CD8-positive, alpha-beta memory T cell (primary cell): ENCODE measurements at regions not wholly inside any gene's neighbourhood (a gene's known extent, or its start where the extent isn't known, plus 50 kb on each side); places are given as distances from the start of the nearest gene placed in this dataset.

Source experiments
- CTCF ChIA-PET: fragments of 350-600 bp; sonication (Branson Sonifier 250); formaldehyde crosslinking; loops from one replicate; lab custom pipeline; 2021; ENCODE audit warnings: antibody characterized with exemption; lab: Charles Lee
- POLR2A ChIA-PET: fragments of 350-600 bp; sonication (Branson Sonifier 250); formaldehyde crosslinking; loops from one replicate; lab custom pipeline; 2021; ENCODE audit warnings: antibody characterized with exemption; lab: Charles Lee
- DNase-seq, 5 donors: peaks; one replicate each; pipeline versions ENCODE4 v3.0.0 to v3.0.0-alpha.2; 2020 to 2022; ENCODE audit warnings: mixed read lengths in 1 of 5
- H3K27ac ChIP-seq: one replicate; pipeline ENCODE4 v1.7.0; 2013; ENCODE audit warnings: low read depth, mild to moderate bottlenecking, low read length, moderate library complexity
- H3K27me3 ChIP-seq: 2 replicates; pipeline ENCODE4 v1.7.0; 2013; ENCODE audit warnings: low read length, mild to moderate bottlenecking; ENCODE audit not compliant: insufficient read depth, poor library complexity, severe bottlenecking
- H3K36me3 ChIP-seq: 2 replicates; pipeline ENCODE4 v1.7.0; 2013; ENCODE audit warnings: mild to moderate bottlenecking, low read length, moderate library complexity; ENCODE audit not compliant: insufficient read depth
- H3K4me1 ChIP-seq: 2 replicates; pipeline ENCODE4 v1.7.0; 2013; ENCODE audit warnings: mild to moderate bottlenecking, low read length, moderate library complexity; ENCODE audit not compliant: insufficient read depth
- H3K4me3 ChIP-seq: 2 replicates; pipeline ENCODE4 v1.7.0; 2013; ENCODE audit warnings: mild to moderate bottlenecking, low read length
- H3K9me3 ChIP-seq: 2 replicates; pipeline ENCODE4 v1.7.0; 2013; ENCODE audit warnings: mild to moderate bottlenecking, low read length
- H3K27ac Mint-ChIP-seq, 8 donors: one replicate each; pipeline ENCODE4 v1.8.0; 2020 to 2021; ENCODE audit warnings: mixed read lengths in 8 of 8, mild to moderate bottlenecking in 6 of 8, inconsistent platforms in 3 of 8, moderate library complexity in 3 of 8
- H3K27me3 Mint-ChIP-seq, 2 donors: one replicate each; pipeline ENCODE4 v1.8.0; 2020 to 2021; ENCODE audit warnings: mixed read lengths in 2 of 2, mild to moderate bottlenecking in 1 of 2, moderate library complexity in 1 of 2
- H3K36me3 Mint-ChIP-seq, 3 donors: one replicate each; pipeline ENCODE4 v1.8.0; 2020 to 2021; ENCODE audit warnings: mixed read lengths in 3 of 3, inconsistent platforms in 1 of 3, mild to moderate bottlenecking in 1 of 3
- H3K4me1 Mint-ChIP-seq, 3 donors: one replicate each; pipeline ENCODE4 v1.8.0; 2020 to 2021; ENCODE audit warnings: mixed read lengths in 3 of 3, inconsistent platforms in 1 of 3, mild to moderate bottlenecking in 1 of 3
- H3K4me3 Mint-ChIP-seq, 7 donors: one replicate each; pipeline ENCODE4 v1.8.0; 2020 to 2021; ENCODE audit warnings: mixed read lengths in 7 of 7, mild to moderate bottlenecking in 6 of 7, moderate library complexity in 4 of 7, inconsistent platforms in 2 of 7
- H3K9me3 Mint-ChIP-seq, 5 donors: one replicate each; pipeline ENCODE4 v1.8.0; 2020 to 2022; ENCODE audit warnings: mixed read lengths in 5 of 5, mild to moderate bottlenecking in 3 of 5, moderate library complexity in 2 of 5, inconsistent platforms in 1 of 5

DNA sequence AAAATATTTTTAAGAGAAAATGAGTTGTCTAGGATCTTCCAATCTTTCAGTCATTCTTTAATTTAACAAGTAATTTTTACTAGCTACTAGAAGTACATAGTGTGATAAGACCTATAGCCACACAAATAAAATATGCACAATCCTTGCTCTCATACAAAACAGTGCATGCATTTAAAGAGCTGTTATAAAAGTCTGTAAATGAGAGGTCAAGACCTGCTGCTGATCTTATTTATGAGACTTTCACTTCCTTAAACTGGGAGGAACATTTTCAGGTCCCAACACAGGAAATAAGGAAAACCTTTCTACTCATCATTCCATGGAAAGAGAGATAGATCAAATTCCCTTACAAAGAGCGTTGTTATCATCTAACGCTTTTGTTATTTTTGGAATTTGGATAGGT is 54.2 kb upstream of the PAM start:
- POLR2A ChIA-PET = no interaction called here
- H3K27ac ChIP-seq = no peak overlapping the region
- H3K36me3 Mint-ChIP-seq = peaks cover 0 to 3% (median 0%) of the 10 kb centered on the region in 3 donors
- H3K9me3 Mint-ChIP-seq = no peaks in the 10 kb centered on the region
- no peaks in the 10 kb centered on the region for H3K36me3 ChIP-seq
- no peak for DNase-seq
- H3K9me3 ChIP-seq = no peaks in the 10 kb centered on the region
- no peak overlapping the region for H3K4me3 Mint-ChIP-seq
- peaks cover 1 to 2% of the 10 kb centered on the region in 2 donors for H3K27me3 Mint-ChIP-seq
- H3K27me3 ChIP-seq = no peaks in the 10 kb centered on the region
- H3K4me3 ChIP-seq = no peak overlapping the region
- no peaks in the 10 kb centered on the region for H3K4me1 Mint-ChIP-seq
- CTCF ChIA-PET = interaction anchor here (1.5 kb wide), 1 partner anchor 9 kb away, joined by 5 read pairs; no protein-coding TSS in a partner anchor
- no peak overlapping the region for H3K27ac Mint-ChIP-seq
- no peaks in the 10 kb centered on the region for H3K4me1 ChIP-seq

DNA sequence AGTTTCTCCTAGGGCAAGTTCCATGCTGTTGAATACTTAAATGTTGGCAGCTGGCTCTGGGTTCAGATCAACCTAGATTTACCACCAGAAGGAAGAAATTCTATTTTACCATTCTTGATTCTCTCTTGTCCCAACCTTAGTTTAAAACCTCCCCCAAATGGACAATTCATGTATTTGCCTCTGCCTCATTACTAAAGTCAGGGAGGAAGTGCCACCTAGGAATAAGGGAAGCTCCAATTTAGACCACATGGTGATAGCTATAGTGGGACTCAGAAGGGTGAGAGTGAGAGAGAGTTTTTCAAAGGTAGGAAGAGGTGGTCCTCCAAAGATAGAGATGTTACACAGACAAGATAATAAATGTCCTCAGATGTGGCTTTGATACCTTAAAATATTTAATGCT is 53.4 kb upstream of the PAM start:
- DNase-seq = no peak
- no peaks in the 10 kb centered on the region for H3K36me3 Mint-ChIP-seq
- H3K27ac ChIP-seq = no peak overlapping the region
- no peaks in the 10 kb centered on the region for H3K27me3 ChIP-seq
- no peak overlapping the region for H3K27ac Mint-ChIP-seq
- no peaks in the 10 kb centered on the region for H3K9me3 ChIP-seq
- H3K4me1 ChIP-seq = no peaks in the 10 kb centered on the region
- no peak overlapping the region for H3K4me3 ChIP-seq
- no peak overlapping the region for H3K4me3 Mint-ChIP-seq
- no peaks in the 10 kb centered on the region for H3K36me3 ChIP-seq
- peaks cover 2 to 3% of the 10 kb centered on the region in 2 donors for H3K27me3 Mint-ChIP-seq
- ChIA-PET CTCF (interaction anchor here (0.6 to 1.5 kb wide), 2 partner anchors 10 to 20 kb away, joined by 3 to 5 read pairs; no protein-coding TSS in a partner anchor), POLR2A (no interaction called here)
- no peaks in the 10 kb centered on the region for H3K4me1 Mint-ChIP-seq
- no peaks in the 10 kb centered on the region for H3K9me3 Mint-ChIP-seq
